Caco-2 (cell line): ENCODE measurements at regions not wholly inside any gene's neighbourhood (a gene's known extent, or its start where the extent isn't known, plus 50 kb on each side); places are given as distances from the start of the nearest gene placed in this dataset.

Experiments used
- BruUV-seq: library from RNA; stranded (reverse); fragments of 400-500 nt; replicated peaks from 2 replicates; lab custom pipeline; 2021; lab: Mats Ljungman, UMichigan
- CTCF ChIA-PET: fragments of 300-600 bp; sonication (Branson Sonifier 250); formaldehyde crosslinking; loops from one replicate; lab custom pipeline; 2022; ENCODE audit warnings: antibody characterized with exemption; lab: Charles Lee
- POLR2A ChIA-PET: fragments of 300-600 bp; sonication (Branson Sonifier 250); formaldehyde crosslinking; loops from one replicate; lab custom pipeline; 2022; ENCODE audit warnings: antibody characterized with exemption; lab: Charles Lee
- DNase-seq, 2 experiments: peaks; one replicate each; pipeline versions ENCODE4 v3.0.0 to v3.0.0-alpha.2; 2020 to 2022
- H3K27me3 ChIP-seq: replicated peaks from 2 replicates; pipeline ENCODE4 v1.6.0; 2011; ENCODE audit warnings: low read length; ENCODE audit not compliant: control insufficient read depth, insufficient read depth
- H3K36me3 ChIP-seq: 2 replicates; pipeline ENCODE4 v1.5.1; 2011; ENCODE audit warnings: low read length; ENCODE audit not compliant: control insufficient read depth, insufficient read depth
- H3K4me1 ChIP-seq: fragments of 250-450 bp; sonication (Bioruptor Pico); 2 replicates; pipeline ENCODE4 v1.5.1; 2020; ENCODE audit warnings: mild to moderate bottlenecking
- H3K4me3 ChIP-seq: 2 replicates; pipeline ENCODE4 v1.5.1; 2011; ENCODE audit warnings: low read depth, mild to moderate bottlenecking, control low read depth, low read length
- H3K9me3 ChIP-seq: fragments of 250-450 bp; sonication (Bioruptor Pico); 2 replicates; pipeline ENCODE4 v1.5.1; 2020; ENCODE audit warnings: mild to moderate bottlenecking, moderate library complexity
- H3K27ac Mint-ChIP-seq: one replicate; pipeline ENCODE4 v1.8.0; 2022; ENCODE audit warnings: mixed read lengths; ENCODE audit not compliant: unreplicated experiment
- H3K27me3 Mint-ChIP-seq: one replicate; pipeline ENCODE4 v1.8.0; 2022; ENCODE audit warnings: mixed read lengths; ENCODE audit not compliant: insufficient read depth, unreplicated experiment
- H3K36me3 Mint-ChIP-seq: one replicate; pipeline ENCODE4 v1.8.0; 2022; ENCODE audit warnings: mild to moderate bottlenecking, mixed read lengths; ENCODE audit not compliant: insufficient read depth, unreplicated experiment
- H3K4me1 Mint-ChIP-seq: one replicate; pipeline ENCODE4 v1.8.0; 2022; ENCODE audit warnings: low read depth, mixed read lengths; ENCODE audit not compliant: unreplicated experiment
- H3K4me3 Mint-ChIP-seq: one replicate; pipeline ENCODE4 v1.8.0; 2022; ENCODE audit warnings: mild to moderate bottlenecking, moderate library complexity, mixed read lengths; ENCODE audit not compliant: unreplicated experiment
- H3K9me3 Mint-ChIP-seq: one replicate; pipeline ENCODE4 v1.8.0; 2022; ENCODE audit warnings: mixed read lengths; ENCODE audit not compliant: unreplicated experiment
- intact Hi-C: fragments of 100-400 bp; cut with micrococcal nuclease; formaldehyde crosslinking; loops from one replicate; pipeline ENCODE4 v1.10.0; 2022; ENCODE audit not compliant: unreplicated experiment
- TF ChIP-seq, protein P1 (sequence below), 2 experiments: fragments of 200-600 bp in 1 of 2; IDR thresholded peaks; 1 replicate in 1 of 2; 2 replicates in 1 of 2; pipeline versions ENCODE4 v1.5.1 to v1.8.0; 2011 to 2022; ENCODE audit warnings: antibody characterized with exemption in 1 of 2, control low read depth in 1 of 2, inconsistent platforms in 1 of 2, low read depth in 1 of 2, low read length in 1 of 2, mild to moderate bottlenecking in 1 of 2, moderate library complexity in 1 of 2; ENCODE audit not compliant: insufficient read depth in 1 of 2, severe bottlenecking in 1 of 2, unreplicated experiment in 1 of 2

DNA sequence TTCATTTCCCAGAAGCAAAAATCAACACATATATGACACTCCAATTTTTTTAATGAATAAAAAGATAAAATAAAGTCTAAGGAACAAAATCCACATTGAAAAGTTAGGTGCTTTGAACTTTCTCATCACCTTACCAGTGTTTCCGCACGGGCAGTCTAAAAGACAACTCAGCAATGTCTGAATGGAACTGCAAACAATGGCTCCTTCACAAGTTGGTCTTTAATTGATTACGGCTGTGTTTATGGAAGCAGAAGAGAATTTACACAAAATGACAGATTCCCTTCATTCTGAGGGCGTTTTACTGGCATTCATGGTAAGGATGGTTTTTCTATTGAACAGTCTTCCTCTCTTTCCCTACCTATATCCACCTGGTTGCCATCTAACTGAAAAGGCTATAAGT, 65.0 kb upstream of the RNPC3 start:
- Mint-ChIP-seq H3K4me3 (no peak overlapping the region), H3K27me3 (no peaks in the 10 kb centered on the region), H3K36me3 (no peaks in the 10 kb centered on the region), H3K27ac (no peak overlapping the region), H3K9me3 (no peaks in the 10 kb centered on the region), H3K4me1 (no peaks in the 10 kb centered on the region)
- BruUV-seq = no TSS peak
- Histone ChIP-seq H3K4me3 (no peak overlapping the region), H3K27me3 (no peaks in the 10 kb centered on the region), H3K4me1 (no peaks in the 10 kb centered on the region), H3K9me3 (no peaks in the 10 kb centered on the region), H3K36me3 (no peaks in the 10 kb centered on the region)
- TF ChIP-seq, protein P1, sequence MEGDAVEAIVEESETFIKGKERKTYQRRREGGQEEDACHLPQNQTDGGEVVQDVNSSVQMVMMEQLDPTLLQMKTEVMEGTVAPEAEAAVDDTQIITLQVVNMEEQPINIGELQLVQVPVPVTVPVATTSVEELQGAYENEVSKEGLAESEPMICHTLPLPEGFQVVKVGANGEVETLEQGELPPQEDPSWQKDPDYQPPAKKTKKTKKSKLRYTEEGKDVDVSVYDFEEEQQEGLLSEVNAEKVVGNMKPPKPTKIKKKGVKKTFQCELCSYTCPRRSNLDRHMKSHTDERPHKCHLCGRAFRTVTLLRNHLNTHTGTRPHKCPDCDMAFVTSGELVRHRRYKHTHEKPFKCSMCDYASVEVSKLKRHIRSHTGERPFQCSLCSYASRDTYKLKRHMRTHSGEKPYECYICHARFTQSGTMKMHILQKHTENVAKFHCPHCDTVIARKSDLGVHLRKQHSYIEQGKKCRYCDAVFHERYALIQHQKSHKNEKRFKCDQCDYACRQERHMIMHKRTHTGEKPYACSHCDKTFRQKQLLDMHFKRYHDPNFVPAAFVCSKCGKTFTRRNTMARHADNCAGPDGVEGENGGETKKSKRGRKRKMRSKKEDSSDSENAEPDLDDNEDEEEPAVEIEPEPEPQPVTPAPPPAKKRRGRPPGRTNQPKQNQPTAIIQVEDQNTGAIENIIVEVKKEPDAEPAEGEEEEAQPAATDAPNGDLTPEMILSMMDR (IDR thresholded peaks at IDR 0.05; ENCODE audit: insufficient read depth in 1 of 2, low read depth in 1 of 2, low read length in 1 of 2, severe bottlenecking in 1 of 2, unreplicated experiment in 1 of 2) = no peak
- no peak for DNase-seq
- POLR2A ChIA-PET = no interaction called here
- CTCF ChIA-PET = interaction anchor here (0.6 to 1.1 kb wide), 2 partner anchors 155 to 354 kb away, joined by 9 read pairs; no protein-coding TSS in a partner anchor
- intact Hi-C loops = no loop called here

DNA sequence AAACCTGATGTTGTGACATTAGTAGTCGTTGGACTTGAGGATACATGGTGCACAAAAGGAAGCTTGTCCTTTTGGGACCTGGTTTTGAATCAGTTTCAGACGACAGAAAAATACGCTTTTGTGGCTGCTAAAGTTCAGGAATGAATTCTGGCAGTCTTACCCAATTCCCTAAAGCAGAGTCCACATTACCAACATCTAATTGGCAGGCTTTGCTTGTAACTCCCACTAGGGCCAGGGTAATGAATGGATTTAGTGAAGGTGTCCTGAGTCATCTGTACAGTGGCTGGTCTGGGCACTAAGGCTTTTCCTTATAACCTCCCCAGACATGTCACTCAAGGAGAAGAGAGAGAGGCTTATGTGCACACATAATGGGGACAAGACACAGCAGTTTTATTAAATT, 66.2 kb upstream of the RNPC3 start:
- H3K9me3 ChIP-seq = no peaks in the 10 kb centered on the region
- H3K4me3 Mint-ChIP-seq = no peak overlapping the region
- intact Hi-C loops = no loop called here
- no peaks in the 10 kb centered on the region for H3K9me3 Mint-ChIP-seq
- no peaks in the 10 kb centered on the region for H3K4me1 ChIP-seq
- H3K36me3 Mint-ChIP-seq = no peaks in the 10 kb centered on the region
- CTCF ChIA-PET = no interaction called here
- no peak overlapping the region for H3K4me3 ChIP-seq
- H3K36me3 ChIP-seq = no peaks in the 10 kb centered on the region
- BruUV-seq = no TSS peak
- no peaks in the 10 kb centered on the region for H3K27me3 ChIP-seq
- DNase-seq = no peak
- H3K27me3 Mint-ChIP-seq = no peaks in the 10 kb centered on the region
- POLR2A ChIA-PET = no interaction called here
- H3K4me1 Mint-ChIP-seq = no peaks in the 10 kb centered on the region
- TF ChIP-seq, protein P1 (IDR thresholded peaks at IDR 0.05; ENCODE audit: insufficient read depth in 1 of 2, low read depth in 1 of 2, low read length in 1 of 2, severe bottlenecking in 1 of 2, unreplicated experiment in 1 of 2) = no peak
- H3K27ac Mint-ChIP-seq = no peak overlapping the region

DNA sequence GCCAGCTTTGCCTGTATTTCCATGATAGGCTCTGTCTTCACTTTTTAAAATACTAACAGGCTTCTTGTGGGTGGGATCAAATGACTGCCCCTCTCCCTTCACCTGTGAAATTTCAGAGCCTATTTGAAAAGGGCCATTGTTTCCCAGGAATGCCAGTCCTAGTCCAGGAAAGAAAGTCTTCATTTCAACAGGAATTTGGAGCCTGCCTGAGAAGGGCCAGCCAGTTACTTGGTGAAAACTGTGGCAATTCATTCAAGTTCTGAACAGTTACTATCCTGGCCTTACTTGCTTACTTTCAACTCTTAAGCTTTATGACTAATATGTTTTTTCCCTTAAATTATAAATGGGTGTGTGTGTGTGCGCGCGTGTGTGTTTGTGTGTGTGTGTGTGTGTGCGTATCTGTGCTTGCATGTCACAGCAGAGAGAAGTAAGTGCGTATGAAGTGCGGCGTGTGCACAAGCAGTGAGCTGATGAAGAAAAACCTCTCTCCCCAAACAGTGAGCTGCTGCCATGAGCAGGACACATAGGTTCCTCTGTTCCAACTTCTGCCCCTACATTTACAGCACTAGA, 67.5 kb upstream of the RNPC3 start:
- DNase-seq = no peak
- Histone ChIP-seq H3K4me3 (no peak overlapping the region), H3K27me3 (no peaks in the 10 kb centered on the region), H3K36me3 (no peaks in the 10 kb centered on the region), H3K9me3 (no peaks in the 10 kb centered on the region), H3K4me1 (no peaks in the 10 kb centered on the region)
- BruUV-seq = no TSS peak
- TF ChIP-seq, protein P1 (IDR thresholded peaks at IDR 0.05; ENCODE audit: insufficient read depth in 1 of 2, low read depth in 1 of 2, low read length in 1 of 2, severe bottlenecking in 1 of 2, unreplicated experiment in 1 of 2) = no peak
- Mint-ChIP-seq H3K9me3 (no peaks in the 10 kb centered on the region), H3K4me1 (no peaks in the 10 kb centered on the region), H3K4me3 (no peak overlapping the region), H3K27me3 (no peaks in the 10 kb centered on the region), H3K27ac (no peak overlapping the region), H3K36me3 (no peaks in the 10 kb centered on the region)
- intact Hi-C loops = no loop called here
- CTCF ChIA-PET = no interaction called here
- POLR2A ChIA-PET = no interaction called here
